ENCODE measurements at regions not wholly inside any gene's neighbourhood (a gene's known extent, or its start where the extent isn't known, plus 50 kb on each side); places are given as distances from the start of the nearest gene placed in this dataset.

GRCh38 chr2:13252615-13253014 is 535.9 kb downstream of the TRIB2 start (continued):
- no peak for TF ChIP-seq CEBPZ (IDR thresholded peaks at IDR 0.05; ENCODE audit: low read length)
- TF ChIP-seq GLMP (CRISPR knock-in tag; IDR thresholded peaks at IDR 0.05; ENCODE audit: borderline replicate concordance), result no peak
- no peak for TF ChIP-seq PLSCR1 (CRISPR knock-in tag; IDR thresholded peaks at IDR 0.05; ENCODE audit: borderline replicate concordance)
- no peak for TF ChIP-seq MLX (CRISPR knock-in tag; IDR thresholded peaks at IDR 0.05)
- TF ChIP-seq BRCA1 (CRISPR knock-in tag; IDR thresholded peaks at IDR 0.05), result no peak
- no peak for TF ChIP-seq MNT (IDR thresholded peaks at IDR 0.05)
- TF ChIP-seq RFX5 (IDR thresholded peaks at IDR 0.05; ENCODE audit: low read depth, low read length), result no peak
- no peak for TF ChIP-seq ZBTB3 (CRISPR knock-in tag; IDR thresholded peaks at IDR 0.05; ENCODE audit: borderline replicate concordance, low read depth)

Data from HepG2 (cell line).